D721Med (cell line): ENCODE measurements at regions not wholly inside any gene's neighbourhood (a gene's known extent, or its start where the extent isn't known, plus 50 kb on each side); places are given as distances from the start of the nearest gene placed in this dataset.

Experiments
- DNase-seq: peaks from one replicate; pipeline ENCODE4 v3.0.0; 2011; ENCODE audit warnings: low spot score; ENCODE audit not compliant: insufficient read length
- FAIRE-seq: peaks from 2 replicates; lab custom pipeline; 2011; peaks lifted over from hg19 to GRCh38; lab: Jason Lieb, UNC
- TF ChIP-seq, protein P1 (sequence below): IDR thresholded peaks from 2 replicates; pipeline ENCODE4 v1.5.1; 2012; ENCODE audit warnings: mild to moderate bottlenecking, control low read depth; ENCODE audit not compliant: insufficient read depth; ENCODE audit errors: missing control alignments

DNA sequence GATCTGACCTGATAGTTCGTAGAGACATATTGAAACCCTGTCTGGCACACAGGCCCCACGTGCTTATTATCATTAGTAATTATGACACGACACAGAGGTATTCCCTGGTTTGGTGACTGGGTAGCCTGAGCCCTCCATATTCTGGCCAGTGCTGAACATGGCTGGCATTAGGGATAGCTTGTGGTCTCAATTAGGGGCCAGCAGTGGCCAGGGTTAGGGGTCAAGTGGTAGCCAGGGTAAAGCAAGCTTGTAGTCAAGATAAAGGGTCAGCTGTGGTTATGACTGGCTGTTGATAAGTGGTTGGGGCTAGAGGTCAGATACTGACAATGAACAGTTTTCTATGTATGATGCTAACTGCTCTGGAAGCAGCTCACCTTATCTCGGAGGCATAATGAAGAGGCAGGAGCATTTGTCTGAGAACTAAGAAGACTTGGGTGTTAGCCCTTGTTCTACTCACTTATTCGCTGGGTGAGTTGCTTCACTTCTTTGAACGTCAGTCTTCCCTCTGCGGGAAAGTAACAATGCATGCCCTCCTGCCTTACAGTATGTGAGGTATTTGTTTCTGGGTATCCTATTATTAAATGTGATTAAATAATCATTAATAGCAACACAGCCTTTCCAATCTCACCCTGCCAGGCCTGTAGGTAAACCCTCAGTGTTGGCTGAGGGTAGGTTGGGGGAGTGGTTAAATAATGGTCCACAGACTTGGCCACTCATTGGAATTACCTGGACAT lies 66.7 kb downstream of the VEGFA start:
- FAIRE-seq (no peak), DNase-seq (no peak)

More for the DNA sequence above, 66.7 kb downstream of the VEGFA start:
- TF ChIP-seq, protein P1, sequence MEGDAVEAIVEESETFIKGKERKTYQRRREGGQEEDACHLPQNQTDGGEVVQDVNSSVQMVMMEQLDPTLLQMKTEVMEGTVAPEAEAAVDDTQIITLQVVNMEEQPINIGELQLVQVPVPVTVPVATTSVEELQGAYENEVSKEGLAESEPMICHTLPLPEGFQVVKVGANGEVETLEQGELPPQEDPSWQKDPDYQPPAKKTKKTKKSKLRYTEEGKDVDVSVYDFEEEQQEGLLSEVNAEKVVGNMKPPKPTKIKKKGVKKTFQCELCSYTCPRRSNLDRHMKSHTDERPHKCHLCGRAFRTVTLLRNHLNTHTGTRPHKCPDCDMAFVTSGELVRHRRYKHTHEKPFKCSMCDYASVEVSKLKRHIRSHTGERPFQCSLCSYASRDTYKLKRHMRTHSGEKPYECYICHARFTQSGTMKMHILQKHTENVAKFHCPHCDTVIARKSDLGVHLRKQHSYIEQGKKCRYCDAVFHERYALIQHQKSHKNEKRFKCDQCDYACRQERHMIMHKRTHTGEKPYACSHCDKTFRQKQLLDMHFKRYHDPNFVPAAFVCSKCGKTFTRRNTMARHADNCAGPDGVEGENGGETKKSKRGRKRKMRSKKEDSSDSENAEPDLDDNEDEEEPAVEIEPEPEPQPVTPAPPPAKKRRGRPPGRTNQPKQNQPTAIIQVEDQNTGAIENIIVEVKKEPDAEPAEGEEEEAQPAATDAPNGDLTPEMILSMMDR, result no peak
